ENCODE measurements at regions not wholly inside any gene's neighbourhood (a gene's known extent, or its start where the extent isn't known, plus 50 kb on each side); places are given as distances from the start of the nearest gene placed in this dataset.
"Not testable (repeated sequence)": the region's sequence is repeated elsewhere in the genome, so short reads cannot be mapped to it uniquely, and the experiment has no call there.

GRCh38 chr14:55861561-55861960 lies 256.6 kb upstream of the PELI2 start:
- TF ChIP-seq CTCF, POLR2A, POLR2AphosphoS5 (IDR thresholded peaks at IDR 0.05): not testable (repeated sequence)
